ENCODE measurements at regions not wholly inside any gene's neighbourhood (a gene's known extent, or its start where the extent isn't known, plus 50 kb on each side); places are given as distances from the start of the nearest gene placed in this dataset.
"Not testable (repeated sequence)": the region's sequence is repeated elsewhere in the genome, so short reads cannot be mapped to it uniquely, and the experiment has no call there.

DNA sequence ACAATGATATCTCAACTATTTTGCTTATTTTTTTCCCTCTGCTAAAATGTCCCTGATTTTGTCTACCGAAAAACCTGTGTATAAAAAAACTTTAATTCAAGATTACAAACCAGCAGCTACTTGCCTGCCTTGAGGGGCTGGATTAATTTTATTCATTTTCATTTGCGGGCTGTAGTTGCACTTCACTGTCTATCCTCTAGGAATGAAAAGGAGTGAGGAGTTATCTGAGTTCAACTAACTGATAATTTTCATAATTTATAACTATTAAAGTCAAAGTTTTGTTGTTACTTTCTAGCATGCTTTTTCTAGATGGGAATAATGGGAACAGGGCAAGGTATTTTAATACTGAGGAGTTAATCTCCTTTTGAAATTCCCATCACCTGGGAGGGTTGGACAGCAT, 50.3 kb upstream of the AGTPBP1 start:
- not testable (repeated sequence) for DNase-seq

- DNase-seq: not testable (repeated sequence)
Observed at GRCh38 chr9:85802978-85803695, 61.4 kb upstream of the AGTPBP1 start.

GRCh38 chr9:85804847-85805133, 63.0 kb upstream of the AGTPBP1 start:
- DNase-seq: not testable (repeated sequence)

DNA sequence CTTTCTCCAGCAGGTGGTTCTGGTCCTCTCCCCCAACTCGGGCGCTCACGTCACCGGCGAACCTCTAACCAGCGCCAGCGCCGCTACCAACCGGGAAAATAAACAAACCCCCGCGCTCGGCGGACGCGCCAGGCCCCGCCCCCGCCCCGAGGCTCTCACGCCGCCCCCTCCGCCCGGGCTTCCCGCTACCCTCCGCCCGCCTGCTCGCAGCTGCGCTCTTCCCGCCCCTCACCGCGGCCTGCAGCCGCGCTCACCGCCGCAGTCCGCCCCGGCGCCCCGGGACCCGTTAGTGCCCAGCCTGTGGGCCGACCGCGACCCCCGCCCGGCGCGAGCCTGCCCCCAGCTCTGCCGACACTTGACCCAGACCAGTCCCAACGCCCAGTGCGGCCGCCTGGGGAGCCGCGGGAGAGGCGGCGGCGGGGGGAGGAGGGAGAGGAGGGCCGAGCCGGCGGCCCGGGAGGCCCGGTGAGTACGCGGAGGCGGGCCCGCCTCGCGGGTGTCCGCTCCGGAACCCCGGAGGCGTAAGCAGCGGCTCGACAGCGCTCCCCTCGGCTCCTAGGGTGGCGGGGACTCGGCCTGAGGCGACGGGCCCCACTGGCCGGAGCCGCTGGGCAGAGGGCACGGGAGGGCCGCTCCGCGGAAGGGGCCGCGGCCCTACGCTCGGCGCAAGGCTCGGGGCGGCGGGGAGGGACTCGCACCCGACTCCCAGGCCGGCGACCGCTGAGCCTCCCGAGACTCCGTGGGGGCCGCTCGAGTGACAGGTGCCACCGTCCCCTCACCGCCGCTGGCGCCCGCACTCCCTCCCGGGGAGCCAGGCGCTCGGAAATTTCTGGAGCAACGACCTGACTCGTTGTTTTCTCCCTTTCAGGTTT, 63.6 kb upstream of the AGTPBP1 start:
- DNase-seq: peak; percentile 56

DNA sequence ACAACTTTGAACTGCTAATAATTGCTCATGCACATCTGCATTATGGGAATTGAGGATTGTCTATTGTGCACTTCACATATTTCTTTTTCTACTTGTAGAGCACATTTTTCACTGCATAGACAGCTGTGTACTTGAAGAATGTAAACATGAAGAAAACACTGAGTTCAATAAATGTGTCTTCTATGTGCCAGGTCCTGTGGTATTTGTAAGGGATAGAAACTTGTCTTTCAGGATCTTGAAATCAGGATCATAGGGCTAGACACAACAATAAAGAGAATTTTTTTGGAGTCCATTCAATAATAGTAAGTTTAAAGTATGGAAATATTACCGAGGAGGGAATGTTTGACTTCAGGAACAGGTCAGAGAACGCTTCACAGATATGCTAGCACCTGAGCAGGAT, 66.6 kb upstream of the AGTPBP1 start:
- DNase-seq: not testable (repeated sequence)

- not testable (repeated sequence) for DNase-seq
Observed at GRCh38 chr9:85813388-85813787, 71.6 kb upstream of the AGTPBP1 start.

DNA sequence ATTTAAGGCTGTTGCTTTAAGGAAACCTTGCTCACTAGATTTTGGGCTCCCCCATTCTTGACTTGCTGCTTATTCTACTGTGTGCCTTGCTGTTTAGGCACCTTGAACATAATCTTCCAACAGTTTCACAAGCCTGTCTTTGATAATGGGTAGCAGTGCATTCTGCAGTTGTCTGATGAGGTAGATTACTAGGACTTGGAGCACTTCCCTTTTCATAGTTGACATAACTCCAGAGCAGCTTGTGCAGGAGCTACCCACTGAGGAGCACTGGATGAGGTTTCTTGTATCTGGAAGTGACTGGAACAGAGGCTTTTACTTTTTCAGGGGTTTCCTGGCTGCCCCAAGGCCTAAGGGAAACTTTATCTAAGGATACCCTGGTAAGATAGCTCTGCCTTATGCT, 73.0 kb upstream of the AGTPBP1 start:
- not testable (repeated sequence) for DNase-seq

DNA sequence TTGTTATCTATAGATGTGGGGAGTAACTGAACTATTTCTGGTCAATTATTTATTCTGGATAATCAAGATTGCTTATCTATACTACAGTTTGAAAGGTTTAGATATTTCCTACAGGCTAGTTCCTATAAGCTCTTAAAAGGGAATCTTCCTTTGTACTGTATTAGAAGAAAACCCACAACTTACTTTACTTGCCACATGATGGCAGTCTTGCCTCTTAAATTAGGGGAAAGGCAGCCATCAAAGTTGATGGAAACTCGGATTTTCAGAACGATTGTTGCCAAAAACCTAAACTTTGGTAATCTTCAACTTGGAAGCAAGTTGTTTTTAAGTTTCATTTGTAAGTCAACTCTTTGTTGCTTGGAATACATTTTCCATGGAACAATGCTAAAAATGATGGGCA, 77.2 kb upstream of the AGTPBP1 start:
- DNase-seq: not testable (repeated sequence)

DNA sequence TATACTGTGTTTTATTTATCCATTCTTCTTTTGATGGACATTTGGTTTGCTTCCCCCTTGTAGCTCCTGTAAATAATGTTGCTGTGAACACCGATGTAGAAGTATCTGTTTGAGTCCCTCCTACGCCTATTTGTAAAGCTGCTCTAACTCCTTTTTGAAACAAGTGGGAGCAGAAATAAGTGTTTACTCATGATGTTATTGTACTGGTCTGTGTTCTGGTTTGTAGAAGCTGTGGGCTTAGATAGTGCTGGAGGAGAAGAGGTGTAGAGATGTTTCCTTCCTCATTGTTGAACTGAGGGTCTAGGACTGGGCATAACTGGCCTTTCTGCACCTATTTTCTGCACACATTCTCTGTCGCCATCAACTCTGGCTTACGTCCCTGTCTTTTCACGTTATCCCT, 78.8 kb upstream of the AGTPBP1 start:
- not testable (repeated sequence) for DNase-seq

DNA sequence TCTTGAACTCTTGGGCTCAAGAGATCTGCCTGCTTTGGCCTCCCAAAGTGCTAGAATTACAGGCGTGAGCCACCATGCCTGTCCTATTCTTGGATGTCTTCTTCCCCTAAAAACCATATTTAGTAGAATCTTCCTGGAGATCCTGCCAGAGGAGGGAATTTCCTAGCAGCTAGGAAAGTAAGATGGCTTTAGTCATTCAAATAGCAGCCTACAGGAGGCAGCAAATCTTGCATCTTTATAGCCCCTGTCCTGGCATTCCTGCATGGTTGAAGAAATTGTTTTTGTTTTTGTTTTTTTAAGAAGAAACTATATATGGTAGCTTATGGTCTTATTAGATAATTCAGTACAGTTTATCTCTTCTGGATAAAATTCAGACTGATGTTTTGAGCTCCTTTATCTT, 83.2 kb upstream of the AGTPBP1 start:
- not testable (repeated sequence) for DNase-seq

GRCh38 chr9:85834591-85834990, 92.8 kb upstream of the AGTPBP1 start:
- not testable (repeated sequence) for DNase-seq

- DNase-seq: peak; percentile 11
Observed at GRCh38 chr9:85843949-85844348, 97.0 kb upstream of the NAA35 start.

GRCh38 chr9:85847782-85848181, 93.2 kb upstream of the NAA35 start:
- not testable (repeated sequence) for DNase-seq

DNA sequence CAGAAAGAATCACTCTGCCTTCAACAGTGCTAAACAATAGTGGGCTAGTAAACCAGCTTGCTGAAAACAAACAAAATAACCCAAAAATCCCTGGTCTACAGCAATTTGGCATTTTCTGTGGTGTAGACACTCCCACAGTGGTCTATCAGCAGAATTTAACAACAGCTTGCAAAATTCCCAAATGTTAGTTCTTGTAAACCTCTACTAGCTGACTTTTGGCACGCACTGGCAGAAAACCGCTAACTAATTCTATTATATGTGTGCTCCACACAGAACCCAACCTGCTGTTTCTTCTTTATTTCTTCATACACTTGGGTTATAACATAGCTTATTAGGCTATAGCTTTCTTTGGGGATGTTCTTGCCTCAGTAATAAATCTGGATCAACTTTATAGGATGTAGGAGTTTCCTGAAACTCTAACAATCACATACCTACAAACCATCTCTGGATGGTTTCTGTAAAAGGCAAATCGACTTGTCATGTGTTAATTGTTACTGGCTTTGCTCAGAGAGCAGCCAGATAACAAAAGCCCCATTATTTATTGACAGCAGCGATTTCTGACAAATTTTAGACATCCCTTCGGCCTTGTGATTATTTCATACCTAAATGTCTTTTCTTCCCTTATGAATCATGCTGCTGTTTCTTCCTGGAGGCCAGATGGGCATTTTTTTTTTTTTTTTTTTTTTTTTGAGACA, 82.7 kb upstream of the NAA35 start:
- no peak for DNase-seq

DNA sequence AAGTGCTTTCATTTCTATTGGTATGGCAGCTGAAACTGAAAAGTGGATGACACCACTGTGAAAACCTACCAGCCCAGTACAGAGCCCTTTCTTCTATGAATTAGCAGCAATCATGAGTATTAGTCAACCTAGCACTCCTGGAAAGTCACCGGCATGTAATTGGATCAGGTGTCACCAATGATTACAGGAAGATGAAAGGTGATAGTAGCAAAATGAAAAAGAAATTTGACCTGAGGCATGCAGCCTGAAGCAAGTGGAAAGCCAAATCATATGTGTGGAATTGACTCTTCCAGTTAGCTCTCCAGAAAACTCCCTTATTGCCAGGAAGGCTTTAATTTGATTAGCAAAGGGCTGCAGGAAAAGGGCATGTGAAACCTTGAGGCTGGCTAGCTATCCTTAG, 81.2 kb upstream of the NAA35 start:
- DNase-seq: no peak

- not testable (repeated sequence) for DNase-seq
Observed at GRCh38 chr9:85861882-85862281, 79.1 kb upstream of the NAA35 start.

DNA sequence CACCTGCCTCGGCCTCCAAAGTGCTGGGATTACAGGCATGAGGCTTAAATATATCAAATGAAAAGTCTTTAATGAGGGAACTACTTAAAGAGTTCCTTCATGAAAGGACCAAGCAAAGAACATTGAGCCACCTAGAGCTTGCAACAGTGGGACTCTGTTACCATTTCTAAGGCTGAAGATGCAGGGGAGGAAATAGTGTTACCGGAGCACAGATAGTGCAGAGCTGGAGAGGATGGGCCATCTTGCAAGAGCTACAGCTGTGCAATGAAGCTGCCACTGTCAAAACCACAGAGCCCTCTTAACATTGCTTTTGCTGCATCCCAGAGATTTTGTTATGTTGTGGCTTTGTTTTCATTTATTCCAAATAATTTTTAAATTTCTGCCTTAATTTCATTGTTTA, 77.1 kb upstream of the NAA35 start:
- no peak for DNase-seq

- no peak for DNase-seq
Observed at GRCh38 chr9:85871008-85871407, 69.9 kb upstream of the NAA35 start.

- DNase-seq: not testable (repeated sequence)
Observed at GRCh38 chr9:85871683-85872082, 69.3 kb upstream of the NAA35 start.

DNA sequence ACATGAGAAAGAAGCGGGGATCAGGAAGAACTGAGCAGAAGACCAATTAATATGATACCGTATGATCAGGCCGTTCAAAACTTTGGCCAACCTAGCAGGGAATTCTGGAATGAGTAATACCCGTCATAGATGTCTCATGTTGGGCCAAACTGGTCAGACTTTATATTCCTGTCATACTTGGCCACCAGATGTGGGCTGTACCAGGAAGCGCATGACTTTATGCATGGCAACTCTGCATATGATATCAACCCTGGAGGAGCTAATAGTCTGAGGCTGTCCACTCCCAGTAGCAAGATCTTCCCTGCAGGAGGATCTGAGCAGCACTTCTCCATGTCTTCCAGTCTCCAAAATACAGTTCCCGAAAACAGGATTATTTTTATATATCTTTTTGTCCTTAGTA, 68.5 kb upstream of the NAA35 start:
- DNase-seq: no peak

DNA sequence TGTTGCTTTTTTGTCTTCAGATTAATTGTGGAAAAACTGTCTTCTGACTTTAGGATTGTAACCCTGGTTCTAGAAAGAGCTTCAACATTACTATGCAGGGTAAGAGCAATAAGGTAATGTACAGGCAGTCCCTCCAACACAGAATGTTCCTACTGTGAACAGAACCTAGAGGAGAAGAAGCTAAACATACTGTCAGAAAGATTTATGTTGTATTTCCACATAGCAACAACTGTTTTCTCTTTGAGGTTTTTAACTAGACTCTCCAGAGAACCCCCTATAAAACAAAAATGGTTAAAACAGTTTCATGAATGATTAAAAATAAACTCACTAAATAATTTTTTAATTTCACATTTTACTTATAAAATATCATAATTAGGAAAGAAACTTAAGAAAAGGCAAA, 64.3 kb upstream of the NAA35 start:
- DNase-seq: no peak

- not testable (repeated sequence) for DNase-seq
Observed at GRCh38 chr9:85878872-85879597, 61.9 kb upstream of the NAA35 start.

GRCh38 chr9:85880507-85880906, 60.4 kb upstream of the NAA35 start:
- peak; percentile 4 for DNase-seq

Measured in NCI-H226 (cell line).